Erythroblast (primary cell): ENCODE measurements at regions not wholly inside any gene's neighbourhood (a gene's known extent, or its start where the extent isn't known, plus 50 kb on each side); places are given as distances from the start of the nearest gene placed in this dataset.

ENCODE experiments used
- DNase-seq, 2 experiments: peaks; one replicate each; lab custom pipeline; 2025; lab: John Stamatoyannopoulos, UW
- GATA1 ChIP-seq: IDR thresholded peaks from 2 replicates; pipeline ENCODE4 v1.6.1; 2011; ENCODE audit warnings: low read depth, mild to moderate bottlenecking, control low read depth, low read length, moderate library complexity
- POLR2A ChIP-seq: IDR thresholded peaks from 2 replicates; pipeline ENCODE4 v1.6.1; 2011; ENCODE audit warnings: mild to moderate bottlenecking, low read length

- DNase-seq = no peak
- TF ChIP-seq POLR2A (no peak), GATA1 (no peak)
These were observed 187.4 kb downstream of the RDH14 start for GRCh38 chr2:18373081-18373480.

GRCh38 chr2:18372641-18373040 is 187.8 kb downstream of the RDH14 start:
- TF ChIP-seq GATA1 = no peak
- TF ChIP-seq POLR2A = no peak
- no peak for DNase-seq

DNA sequence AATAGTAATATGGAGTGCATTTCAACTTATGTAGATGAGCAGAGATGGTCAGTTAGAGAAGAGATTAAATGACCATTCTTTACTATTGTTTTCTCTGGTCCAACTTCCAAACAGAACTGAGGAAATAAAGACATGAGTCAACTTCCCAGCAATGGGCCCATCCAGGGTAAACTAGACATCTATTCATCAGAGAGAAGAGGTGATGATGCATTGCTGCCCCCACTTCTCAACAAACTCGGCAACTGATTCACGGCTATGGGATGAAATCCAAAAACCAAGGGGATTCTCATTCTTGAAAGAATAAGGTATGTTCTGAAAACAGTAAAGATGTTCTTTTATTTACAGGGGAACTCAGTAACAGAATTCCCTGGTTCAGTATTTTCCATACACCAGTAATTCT is 190.7 kb downstream of the RDH14 start:
- TF ChIP-seq POLR2A (no peak), GATA1 (no peak)
- no peak for DNase-seq

GRCh38 chr2:18368008-18368407 is 192.4 kb downstream of the RDH14 start:
- DNase-seq = no peak
- TF ChIP-seq POLR2A (no peak), GATA1 (no peak)

GRCh38 chr2:18365342-18365741 is 195.1 kb downstream of the RDH14 start:
- TF ChIP-seq POLR2A (no peak), GATA1 (no peak)
- no peak for DNase-seq

DNA sequence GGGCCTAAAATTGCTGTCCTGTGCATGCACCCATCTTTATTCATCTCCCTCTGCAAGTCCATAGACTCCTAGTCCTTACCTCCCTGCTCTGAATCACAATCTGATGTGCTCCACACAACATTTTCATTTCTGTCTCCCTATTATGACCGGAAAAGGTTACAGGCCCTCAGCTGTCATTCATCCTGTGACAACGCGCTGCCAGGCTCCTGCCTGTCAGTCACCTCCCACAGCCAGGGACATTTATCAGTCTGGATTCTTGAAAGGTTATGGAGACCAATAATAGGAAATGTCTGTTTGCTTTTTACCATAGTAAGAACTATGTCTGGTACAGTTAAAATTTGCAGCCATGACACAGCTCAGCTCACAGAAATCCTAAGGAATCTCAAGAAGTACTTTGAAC is 197.1 kb downstream of the RDH14 start:
- TF ChIP-seq GATA1 = no peak
- no peak for DNase-seq

GRCh38 chr2:18362696-18363095 is 197.8 kb downstream of the RDH14 start:
- DNase-seq = no peak
- TF ChIP-seq POLR2A = no peak
- TF ChIP-seq GATA1 = no peak

- TF ChIP-seq POLR2A = no peak
- TF ChIP-seq GATA1 = no peak
- DNase-seq = no peak
These were observed 202.9 kb downstream of the RDH14 start for GRCh38 chr2:18357537-18357936.

GRCh38 chr2:18356676-18357075 is 203.8 kb downstream of the RDH14 start:
- DNase-seq = no peak
- no peak for TF ChIP-seq GATA1
- no peak for TF ChIP-seq POLR2A

GRCh38 chr2:18349421-18349820 is 211.0 kb downstream of the RDH14 start:
- DNase-seq = no peak
- TF ChIP-seq POLR2A = no peak
- no peak for TF ChIP-seq GATA1

DNA sequence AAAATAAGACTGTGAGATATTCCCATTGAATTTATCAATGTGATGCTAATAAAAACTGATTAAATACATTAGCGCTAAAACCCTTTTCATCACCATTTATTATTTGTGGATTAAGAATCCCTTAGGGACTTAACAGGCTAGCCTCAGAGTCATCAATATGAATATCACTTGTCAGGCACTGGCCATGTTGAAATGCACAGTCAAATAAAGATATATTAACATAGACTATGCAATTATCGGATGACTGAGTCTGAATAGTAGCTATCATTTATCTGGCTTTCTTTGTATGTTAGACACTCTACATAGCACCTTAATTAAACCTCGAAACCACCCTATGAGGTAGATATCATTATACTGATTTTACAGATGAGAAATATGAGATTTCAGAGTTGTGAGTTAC is 213.6 kb downstream of the RDH14 start:
- DNase-seq = no peak
- no peak for TF ChIP-seq POLR2A
- no peak for TF ChIP-seq GATA1

- DNase-seq = no peak
- no peak for TF ChIP-seq GATA1
- no peak for TF ChIP-seq POLR2A
These were observed 214.1 kb downstream of the RDH14 start for GRCh38 chr2:18346344-18346743.

DNA sequence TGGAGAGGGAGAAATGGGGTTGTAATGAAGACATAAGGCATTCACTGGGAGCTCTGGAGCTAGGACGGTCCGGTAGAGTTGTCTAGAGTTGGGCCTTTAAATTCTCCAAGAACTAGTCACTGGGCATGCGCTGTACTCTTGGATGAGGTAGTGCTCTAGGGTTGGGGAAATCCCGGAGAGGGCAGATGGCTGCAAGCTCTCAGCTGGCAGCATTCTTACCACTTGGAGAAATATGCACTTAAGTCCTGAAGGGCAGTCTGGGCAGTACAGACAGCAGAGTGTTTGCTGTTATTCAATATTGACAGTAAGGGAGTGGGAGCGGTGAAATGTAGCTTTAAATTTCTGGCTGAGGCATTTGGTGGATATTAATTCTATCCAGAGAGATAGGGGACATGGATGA is 214.6 kb downstream of the RDH14 start:
- no peak for TF ChIP-seq GATA1
- TF ChIP-seq POLR2A = no peak
- DNase-seq = no peak

- TF ChIP-seq GATA1 (no peak), POLR2A (no peak)
These were observed 217.6 kb downstream of the RDH14 start for GRCh38 chr2:18342901-18343300.

GRCh38 chr2:18339326-18339725 is 221.1 kb downstream of the RDH14 start:
- TF ChIP-seq GATA1 (no peak), POLR2A (no peak)
- no peak for DNase-seq

More at GRCh38 chr2:18342901-18343300, 217.6 kb downstream of the RDH14 start:
- no peak for DNase-seq

DNA sequence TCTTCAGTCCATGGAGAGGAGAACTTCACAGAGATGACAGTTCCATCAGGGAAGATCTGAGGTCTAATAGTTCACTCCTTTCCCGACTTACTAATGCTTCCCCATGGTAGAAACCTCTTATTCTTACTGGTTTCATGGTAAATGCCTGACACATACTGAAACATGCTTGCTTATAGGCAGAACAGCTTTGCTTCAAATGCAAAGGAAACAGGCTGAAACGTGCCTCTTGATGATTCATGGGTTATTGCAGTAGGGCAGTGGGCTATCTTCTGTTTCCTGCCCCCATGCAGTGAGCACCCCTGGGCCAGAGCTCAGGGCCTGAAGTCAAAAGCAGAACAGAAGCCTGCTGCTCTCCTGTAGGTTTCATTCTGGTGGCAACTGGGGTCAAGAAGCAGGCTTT is 223.5 kb downstream of the RDH14 start:
- DNase-seq = no peak
- TF ChIP-seq POLR2A = no peak
- TF ChIP-seq GATA1 = no peak

DNA sequence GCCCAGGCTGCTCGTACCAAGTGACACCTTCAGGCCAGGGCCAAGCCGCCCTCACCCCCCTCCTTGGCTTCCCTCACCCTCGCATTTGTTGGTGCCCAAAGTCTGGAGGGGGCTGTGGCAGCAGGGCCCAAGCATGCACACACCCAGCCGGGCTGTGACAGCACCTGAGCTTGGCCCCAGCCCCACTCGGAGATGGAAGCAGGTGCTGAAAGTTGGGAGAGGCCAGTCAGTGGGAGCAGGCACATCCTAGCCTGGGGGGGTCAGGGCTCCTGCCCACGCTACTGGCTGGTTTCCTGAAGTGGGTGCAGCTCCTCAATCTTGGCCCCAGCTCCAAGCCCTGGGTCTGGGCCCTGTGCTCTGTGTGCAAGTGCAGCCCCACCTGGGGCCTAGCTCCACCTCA is 228.0 kb downstream of the RDH14 start:
- no peak for DNase-seq
- no peak for TF ChIP-seq GATA1
- no peak for TF ChIP-seq POLR2A
